ENCODE measurements at regions not wholly inside any gene's neighbourhood (a gene's known extent, or its start where the extent isn't known, plus 50 kb on each side); places are given as distances from the start of the nearest gene placed in this dataset.
A peak's percentile ranks its signal among the peaks of the same experiment; 100 is the strongest.

DNA sequence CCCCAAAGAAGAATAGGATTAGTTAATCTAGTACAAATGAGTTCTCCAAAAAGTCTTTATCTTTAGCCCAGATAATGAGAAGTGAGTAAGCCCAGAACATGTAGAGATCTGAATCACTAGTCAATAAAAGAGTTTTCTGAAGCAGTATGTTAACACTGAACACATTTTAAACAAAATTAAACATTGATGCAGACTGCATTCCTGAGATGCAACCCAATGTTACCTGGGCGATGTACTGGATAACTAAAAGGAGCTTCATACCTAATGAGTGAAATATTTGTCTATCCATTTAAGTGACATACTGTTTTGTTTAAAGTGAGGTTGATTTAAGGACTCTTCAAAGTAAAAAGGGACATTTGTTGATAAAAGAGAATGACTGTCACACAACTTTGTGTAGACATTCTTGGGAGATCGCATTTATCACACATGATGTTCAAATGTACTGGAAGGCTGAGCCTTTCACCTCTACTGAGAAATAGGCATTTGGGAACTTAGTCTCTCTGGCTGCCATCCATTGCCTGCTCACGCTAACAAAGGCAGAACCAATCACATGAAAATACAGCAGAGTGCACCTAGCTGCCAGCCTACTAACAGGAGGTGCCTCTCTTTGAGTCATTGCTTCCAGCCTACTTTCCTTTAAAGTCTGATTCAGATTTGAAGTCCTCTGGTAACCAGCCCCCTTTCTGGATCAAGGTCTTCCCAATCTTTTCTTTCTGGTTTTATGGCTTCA, 287.7 kb downstream of the BTG1 start:
- Histone ChIP-seq H3K27me3 (no peaks in the 10 kb centered on the region), H3K27ac (no peak overlapping the region), H3K4me3 (no peak overlapping the region), H3K4me2 (no peak overlapping the region), H3K4me1 (ENCODE audit: insufficient read depth) (no peaks in the 10 kb centered on the region), H2AFZ (no peak overlapping the region), H3K9me3 (ENCODE audit: low read depth) (no peaks in the 10 kb centered on the region), H3K36me3 (replicated peaks; ENCODE audit: insufficient read depth, low read depth) (no peaks in the 10 kb centered on the region), H4K20me1 (ENCODE audit: insufficient read depth, poor library complexity, severe bottlenecking) (no peaks in the 10 kb centered on the region), H3K9me2 (replicated peaks; ENCODE audit: insufficient read depth) (no peaks in the 10 kb centered on the region), H3K79me2 (no peaks in the 10 kb centered on the region)
- no peak for DNase-seq (ENCODE audit: low spot score)
- WGBS (ENCODE audit: low lambda C conversion rate, missing lambda C conversion rate): 80% methylated on average over 3 of the region's 3 CpGs
- TF ChIP-seq EZH2phosphoT487 (IDR thresholded peaks at IDR 0.05; ENCODE audit: low read depth, severe bottlenecking, unreplicated experiment) (no peak), EZH2 (IDR thresholded peaks at IDR 0.05; ENCODE audit: borderline replicate concordance) (no peak)
- TF ChIP-seq, protein P1, sequence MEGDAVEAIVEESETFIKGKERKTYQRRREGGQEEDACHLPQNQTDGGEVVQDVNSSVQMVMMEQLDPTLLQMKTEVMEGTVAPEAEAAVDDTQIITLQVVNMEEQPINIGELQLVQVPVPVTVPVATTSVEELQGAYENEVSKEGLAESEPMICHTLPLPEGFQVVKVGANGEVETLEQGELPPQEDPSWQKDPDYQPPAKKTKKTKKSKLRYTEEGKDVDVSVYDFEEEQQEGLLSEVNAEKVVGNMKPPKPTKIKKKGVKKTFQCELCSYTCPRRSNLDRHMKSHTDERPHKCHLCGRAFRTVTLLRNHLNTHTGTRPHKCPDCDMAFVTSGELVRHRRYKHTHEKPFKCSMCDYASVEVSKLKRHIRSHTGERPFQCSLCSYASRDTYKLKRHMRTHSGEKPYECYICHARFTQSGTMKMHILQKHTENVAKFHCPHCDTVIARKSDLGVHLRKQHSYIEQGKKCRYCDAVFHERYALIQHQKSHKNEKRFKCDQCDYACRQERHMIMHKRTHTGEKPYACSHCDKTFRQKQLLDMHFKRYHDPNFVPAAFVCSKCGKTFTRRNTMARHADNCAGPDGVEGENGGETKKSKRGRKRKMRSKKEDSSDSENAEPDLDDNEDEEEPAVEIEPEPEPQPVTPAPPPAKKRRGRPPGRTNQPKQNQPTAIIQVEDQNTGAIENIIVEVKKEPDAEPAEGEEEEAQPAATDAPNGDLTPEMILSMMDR (IDR thresholded peaks at IDR 0.05; ENCODE audit: poor library complexity): no peak

DNA sequence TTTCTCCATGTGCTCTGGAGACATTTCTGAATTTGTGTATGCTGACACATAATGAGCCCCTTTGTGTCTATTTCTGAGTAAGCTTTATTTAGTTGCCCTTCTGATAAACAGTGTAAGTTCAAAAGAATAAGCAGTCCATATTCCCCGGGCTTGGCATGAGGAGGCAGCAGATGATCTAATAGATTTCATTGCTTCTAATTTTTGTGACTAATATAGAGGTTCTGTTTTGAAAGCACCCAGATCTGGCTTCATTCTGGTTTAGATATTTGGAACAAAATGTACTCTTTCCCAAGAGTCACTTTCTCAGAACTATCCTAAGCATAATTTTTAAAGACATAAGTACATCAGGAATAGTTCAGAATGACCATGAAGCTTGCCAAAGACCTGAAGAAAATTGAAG, 290.9 kb downstream of the BTG1 start:
- no peaks in the 10 kb centered on the region for H3K79me2 ChIP-seq
- H3K27ac ChIP-seq: peak overlapping the region; percentile 70
- no peak overlapping the region for H2AFZ ChIP-seq
- H3K9me2 ChIP-seq (replicated peaks; ENCODE audit: insufficient read depth): no peaks in the 10 kb centered on the region
- H3K4me3 ChIP-seq: no peak overlapping the region
- H3K27me3 ChIP-seq: no peaks in the 10 kb centered on the region
- TF ChIP-seq EZH2phosphoT487 (IDR thresholded peaks at IDR 0.05; ENCODE audit: low read depth, severe bottlenecking, unreplicated experiment) (no peak), EZH2 (IDR thresholded peaks at IDR 0.05; ENCODE audit: borderline replicate concordance) (no peak)
- TF ChIP-seq, protein P1 (IDR thresholded peaks at IDR 0.05; ENCODE audit: poor library complexity): no peak
- H3K4me1 ChIP-seq (ENCODE audit: insufficient read depth): no peaks in the 10 kb centered on the region
- no peaks in the 10 kb centered on the region for H3K36me3 ChIP-seq (replicated peaks; ENCODE audit: insufficient read depth, low read depth)
- H3K4me2 ChIP-seq: peak overlapping the region; percentile 3
- 24% methylated on average over 1 of the region's 1 CpG for WGBS (ENCODE audit: low lambda C conversion rate, missing lambda C conversion rate)
- H4K20me1 ChIP-seq (ENCODE audit: insufficient read depth, poor library complexity, severe bottlenecking): no peaks in the 10 kb centered on the region
- no peaks in the 10 kb centered on the region for H3K9me3 ChIP-seq (ENCODE audit: low read depth)
- DNase-seq (ENCODE audit: low spot score): peak; percentile 13

DNA sequence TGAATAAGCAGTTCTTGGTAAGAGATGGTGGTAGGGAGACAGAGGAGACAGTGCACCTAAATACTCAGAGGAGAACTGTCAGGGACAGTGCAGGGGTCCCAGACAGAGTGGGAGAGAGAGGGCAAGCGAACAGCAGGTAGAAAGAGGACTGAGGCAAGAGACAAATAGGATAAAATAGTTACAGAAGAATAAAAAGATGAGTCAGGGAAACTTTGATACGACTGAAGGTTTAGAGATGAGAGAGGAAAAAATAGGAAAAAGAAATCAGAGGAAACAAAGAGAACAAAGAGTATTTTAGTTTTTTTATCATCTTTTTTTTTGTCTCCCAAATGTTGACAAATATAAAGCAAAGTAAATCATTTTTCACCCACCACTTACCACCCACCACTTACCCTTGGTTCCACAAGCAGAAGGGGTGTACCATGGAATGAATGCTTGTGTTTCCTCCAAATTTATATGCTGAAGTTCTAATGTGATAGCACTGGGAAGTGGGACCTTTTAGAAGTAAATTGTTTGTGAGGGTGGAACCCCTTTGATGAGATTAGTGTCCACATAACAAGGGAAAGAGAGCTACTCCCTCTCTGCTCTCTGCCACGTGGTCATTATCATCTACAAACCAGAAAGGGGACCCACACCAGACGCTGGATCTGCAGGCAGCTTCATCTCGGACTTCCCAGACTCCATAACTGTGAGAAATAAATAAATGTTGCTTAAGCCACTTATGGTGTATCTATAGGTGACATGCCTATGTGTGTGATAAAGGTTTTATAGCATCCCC, 292.1 kb downstream of the BTG1 start:
- Histone ChIP-seq H3K4me3 (no peak overlapping the region), H2AFZ (no peak overlapping the region), H3K9me3 (ENCODE audit: low read depth) (no peaks in the 10 kb centered on the region), H3K27ac (no peak overlapping the region), H3K9me2 (replicated peaks; ENCODE audit: insufficient read depth) (no peaks in the 10 kb centered on the region), H3K4me1 (ENCODE audit: insufficient read depth) (no peaks in the 10 kb centered on the region), H3K79me2 (no peaks in the 10 kb centered on the region), H3K4me2 (no peak overlapping the region), H3K27me3 (no peaks in the 10 kb centered on the region), H3K36me3 (replicated peaks; ENCODE audit: insufficient read depth, low read depth) (no peaks in the 10 kb centered on the region), H4K20me1 (ENCODE audit: insufficient read depth, poor library complexity, severe bottlenecking) (no peaks in the 10 kb centered on the region)
- TF ChIP-seq, protein P1 (IDR thresholded peaks at IDR 0.05; ENCODE audit: poor library complexity): no peak
- TF ChIP-seq EZH2 (IDR thresholded peaks at IDR 0.05; ENCODE audit: borderline replicate concordance): no peak
- no peak for DNase-seq (ENCODE audit: low spot score)
- 80% methylated on average over 5 of the region's 5 CpGs for WGBS (ENCODE audit: low lambda C conversion rate, missing lambda C conversion rate)

Data from hepatocyte (in vitro differentiated cells).